Superior temporal gyrus (tissue), 1 donor: ENCODE measurements at regions not wholly inside any gene's neighbourhood (a gene's known extent, or its start where the extent isn't known, plus 50 kb on each side); places are given as distances from the start of the nearest gene placed in this dataset.
"Not testable (repeated sequence)": the region's sequence is repeated elsewhere in the genome, so short reads cannot be mapped to it uniquely, and the experiment has no call there.

ENCODE experiments used
- DNase-seq: peaks from one replicate; pipeline ENCODE4 v3.0.0-alpha.2; 2016; ENCODE audit errors: extremely low spot score

DNA sequence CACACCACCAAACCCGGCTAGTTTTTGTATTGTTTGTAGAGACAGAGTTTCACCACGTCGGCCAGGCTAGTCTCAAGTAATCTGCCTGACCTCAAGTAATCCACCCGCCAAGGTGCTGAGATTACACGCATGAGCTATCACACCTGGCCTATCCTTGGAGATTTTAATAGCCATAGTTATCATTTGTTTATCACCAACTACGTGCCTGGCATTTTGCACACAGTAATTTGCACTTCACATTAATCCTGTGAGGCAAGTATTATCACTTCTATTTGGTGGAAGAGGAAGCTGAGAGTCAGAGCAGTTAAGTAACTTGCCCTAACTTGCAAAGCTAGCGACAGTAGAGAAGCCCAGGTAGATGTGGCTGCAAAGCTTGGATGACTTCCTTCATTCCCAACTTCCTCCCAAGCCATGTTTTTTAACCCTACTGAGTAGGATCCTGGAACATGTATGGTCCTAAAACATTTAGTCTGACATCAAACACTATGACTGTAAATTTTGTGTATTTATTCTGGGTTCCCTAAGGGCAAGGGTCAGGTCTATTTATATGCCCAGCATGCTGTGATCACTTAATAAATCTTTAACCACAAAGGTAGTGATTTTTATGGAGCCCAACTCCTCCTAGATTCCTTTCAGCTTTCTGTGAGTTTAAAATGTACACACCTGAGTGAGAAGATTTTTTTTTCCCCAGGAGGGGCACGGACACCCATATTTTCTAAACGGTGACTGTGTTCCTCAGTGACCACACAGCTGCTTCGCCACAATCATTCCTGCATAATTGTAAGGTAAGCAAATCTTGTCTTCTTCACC lies 100.2 kb upstream of the RAI14 start:
- no peak for DNase-seq

DNA sequence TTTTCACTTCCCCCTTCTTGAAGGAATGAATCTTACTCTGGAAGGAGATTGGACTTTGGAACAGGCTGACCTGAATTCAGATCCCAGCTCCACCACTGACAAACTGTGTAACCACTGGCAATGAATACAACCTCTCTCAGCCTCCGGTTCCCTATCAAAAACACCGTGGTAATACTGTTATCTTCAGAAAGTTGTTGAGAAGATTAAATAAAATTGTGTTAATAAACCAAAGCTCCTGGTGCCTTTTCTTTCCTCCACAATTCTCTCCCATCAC lies 99.7 kb upstream of the RAI14 start:
- no peak for DNase-seq

- DNase-seq, result not testable (repeated sequence)
These were observed 94.5 kb upstream of the RAI14 start for GRCh38 chr5:34561581-34561980.

DNA sequence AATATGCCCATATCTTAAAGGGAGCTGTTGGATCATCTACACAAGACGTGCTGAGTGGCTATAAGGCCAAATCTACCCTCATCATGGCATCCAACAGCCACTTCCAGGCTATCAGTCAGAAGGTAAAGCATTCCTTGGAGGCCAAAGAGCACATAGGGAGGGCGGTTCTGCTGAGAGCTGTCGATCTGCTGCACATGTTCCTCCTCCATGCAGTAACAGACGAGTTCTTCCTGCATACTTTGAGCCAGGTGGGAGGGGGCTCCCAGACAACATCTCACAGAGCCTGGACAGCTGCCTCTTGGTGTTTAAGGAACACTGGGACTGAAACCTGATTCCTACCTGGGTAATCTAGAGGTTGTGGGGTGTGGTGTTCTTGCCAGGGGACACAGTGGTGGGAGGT lies 93.3 kb upstream of the RAI14 start:
- DNase-seq, result no peak

DNA sequence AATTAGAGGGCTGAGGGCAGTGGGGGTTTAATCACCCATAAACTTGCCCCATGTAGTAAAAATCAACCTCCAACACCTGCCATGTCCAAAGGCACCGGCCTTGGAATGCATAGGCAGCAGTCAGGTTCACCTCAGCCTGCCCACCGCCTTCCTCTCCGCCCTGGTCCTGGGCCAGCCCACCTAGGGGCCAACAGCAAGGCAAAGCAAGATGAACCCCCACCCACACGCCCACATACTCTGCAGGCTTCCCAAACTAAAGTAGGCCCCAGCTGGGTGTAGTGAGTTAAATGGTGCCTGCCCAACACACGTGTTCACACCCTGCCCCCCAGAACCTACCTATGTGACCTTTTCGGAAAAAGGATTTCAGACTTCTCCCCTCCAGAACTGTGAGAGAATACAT lies 92.9 kb upstream of the RAI14 start:
- no peak for DNase-seq

GRCh38 chr5:34563931-34564709 lies 92.0 kb upstream of the RAI14 start:
- DNase-seq, result no peak

DNA sequence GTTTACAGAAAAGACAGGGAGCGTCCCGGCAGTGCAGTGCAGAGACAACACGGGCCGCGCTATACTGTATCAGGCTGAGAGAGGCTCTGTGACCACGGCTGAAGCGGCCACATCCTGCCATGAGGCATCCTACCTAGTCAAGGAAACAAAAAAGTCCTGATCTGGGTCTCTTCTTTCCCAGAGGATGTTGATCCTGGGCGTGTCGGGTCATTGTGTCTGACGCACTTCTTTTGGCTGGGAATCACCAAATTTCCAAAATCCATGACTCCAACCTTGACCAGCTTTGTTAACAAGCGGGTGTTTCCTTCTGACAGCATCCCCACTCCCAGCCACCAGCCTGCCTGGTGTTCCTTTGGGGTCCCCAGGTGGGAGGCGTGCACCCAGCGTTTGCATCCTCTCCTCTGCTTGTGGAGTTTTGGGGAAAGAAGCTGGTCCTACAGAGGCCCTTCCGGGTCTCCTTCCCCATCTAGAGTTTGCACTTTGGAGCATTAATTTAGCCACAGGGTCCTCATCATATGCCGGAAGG lies 91.4 kb upstream of the RAI14 start:
- no peak for DNase-seq

DNA sequence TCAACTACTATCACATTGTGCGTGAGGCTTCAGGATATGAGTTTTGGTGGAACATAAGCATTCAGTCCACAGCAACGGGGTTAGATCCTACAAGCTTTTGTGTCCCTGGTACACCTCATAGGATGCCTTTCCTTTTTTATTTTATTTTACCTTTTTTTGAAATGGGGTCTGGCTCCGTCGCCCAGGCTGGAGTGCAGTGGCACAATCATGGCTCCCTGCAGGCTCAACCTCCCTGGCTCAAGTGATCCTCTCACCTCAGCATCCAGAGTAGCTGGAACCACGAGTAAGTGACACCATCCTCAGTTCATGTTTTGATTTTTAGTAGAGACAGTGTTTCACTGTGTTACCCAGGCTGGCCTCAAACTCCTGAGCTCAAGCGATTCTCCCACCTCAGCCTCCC lies 86.0 kb upstream of the RAI14 start:
- DNase-seq, result no peak

GRCh38 chr5:34570721-34571676 lies 85.1 kb upstream of the RAI14 start:
- no peak for DNase-seq

- DNase-seq, result no peak
These were observed 84.5 kb upstream of the RAI14 start for GRCh38 chr5:34571677-34572041.

DNA sequence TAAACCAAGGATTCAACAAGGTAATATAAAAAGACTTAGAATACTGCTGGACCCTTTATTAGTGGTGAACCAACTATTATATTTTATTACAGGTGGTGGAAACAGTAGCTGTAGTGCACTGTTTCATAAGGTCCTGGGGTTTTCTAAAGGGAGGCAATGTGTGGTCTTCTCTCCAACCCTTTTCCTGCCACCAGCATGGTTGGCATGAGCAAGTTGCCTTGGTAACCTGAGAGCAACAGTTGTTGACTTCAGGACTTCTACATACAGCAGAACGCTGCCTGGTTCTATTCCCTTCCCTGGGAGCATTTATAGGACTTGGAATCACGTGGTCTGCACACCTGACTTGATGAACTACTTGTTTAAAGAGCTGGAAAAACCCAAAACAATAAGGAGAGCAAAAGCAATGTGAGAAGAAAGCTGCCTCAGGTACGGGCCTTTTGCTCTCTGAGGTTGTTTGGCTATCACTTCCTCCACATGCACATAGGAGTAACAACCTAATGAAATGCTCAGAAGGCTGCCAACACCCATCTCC lies 81.1 kb upstream of the RAI14 start:
- DNase-seq, result no peak

DNA sequence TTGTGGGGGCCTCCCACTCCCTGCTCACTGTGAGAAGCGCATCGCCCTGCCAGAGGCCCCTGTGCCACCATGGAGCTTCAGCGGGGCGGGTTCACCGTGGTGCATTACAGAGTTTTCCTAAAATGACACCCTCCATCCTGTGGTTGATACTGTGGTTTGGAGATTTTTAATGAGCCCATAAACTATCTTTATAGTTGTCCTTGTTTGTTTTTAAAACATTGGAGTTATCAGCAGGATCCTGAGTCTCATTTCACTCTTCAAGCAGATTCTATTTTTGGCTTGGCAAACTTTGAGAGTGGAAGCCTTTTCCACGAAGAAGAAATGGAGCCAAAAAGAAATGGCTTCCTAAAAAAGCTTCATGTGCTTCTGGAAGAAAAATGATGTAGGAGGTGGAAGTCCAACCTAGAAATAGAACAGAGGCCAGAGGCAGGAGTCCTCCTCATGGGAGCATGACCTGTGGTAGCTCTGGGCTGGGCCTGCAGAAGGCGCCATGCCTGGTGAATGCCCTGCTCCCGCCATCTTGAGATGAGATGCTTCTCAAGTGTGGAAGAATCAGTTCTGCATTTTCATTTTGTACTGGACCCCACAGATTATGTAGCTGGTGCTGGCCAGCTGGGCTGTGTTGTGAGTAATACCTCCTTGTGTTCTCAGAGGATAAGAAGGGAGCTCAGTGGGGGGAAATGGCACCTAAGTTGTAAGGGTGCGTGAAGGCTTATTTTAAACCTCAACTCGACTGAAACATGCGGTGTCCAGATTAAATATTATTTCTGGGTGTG lies 79.0 kb upstream of the RAI14 start:
- no peak for DNase-seq

GRCh38 chr5:34578962-34579361 lies 77.2 kb upstream of the RAI14 start:
- DNase-seq, result no peak

- DNase-seq, result no peak
These were observed 75.1 kb upstream of the RAI14 start for GRCh38 chr5:34580983-34581382.

- DNase-seq, result no peak
These were observed 73.8 kb upstream of the RAI14 start for GRCh38 chr5:34582371-34582770.

DNA sequence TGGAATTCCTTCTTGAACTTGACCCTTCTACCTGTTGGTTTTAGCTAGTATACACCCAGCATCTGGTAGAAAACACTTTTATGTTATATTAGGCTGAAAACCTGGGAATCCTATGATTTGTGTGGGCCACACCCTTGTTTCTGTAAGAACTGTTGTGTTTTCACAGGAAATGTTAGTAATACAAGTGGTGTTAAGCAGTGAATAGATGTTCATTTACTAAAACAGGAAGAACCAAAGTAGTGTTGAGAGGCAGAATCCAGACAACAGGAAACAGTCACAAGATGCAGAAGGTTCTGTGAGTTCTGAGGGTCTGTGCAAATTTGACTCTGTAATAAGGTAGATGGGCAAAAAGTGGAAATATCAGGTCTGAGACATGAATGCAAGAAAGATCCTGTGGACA lies 73.0 kb upstream of the RAI14 start:
- no peak for DNase-seq

DNA sequence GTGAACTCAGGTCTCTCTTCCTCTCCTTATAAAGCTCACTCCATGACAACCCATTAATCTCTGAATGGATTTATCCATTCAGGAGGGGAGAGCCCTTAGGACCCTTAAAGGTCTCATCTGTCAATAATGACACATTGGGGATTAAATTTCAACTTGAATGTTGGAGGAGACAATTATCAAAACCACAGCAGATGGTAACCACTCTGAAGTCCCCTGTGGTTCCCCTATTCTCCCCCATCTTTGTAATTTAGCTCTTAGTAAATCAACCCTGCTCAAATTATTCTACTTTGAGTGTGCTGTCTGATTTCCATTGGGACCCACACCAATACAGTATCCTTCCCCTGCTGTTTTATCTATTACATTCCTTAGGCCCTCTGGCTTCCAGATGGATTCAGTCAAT lies 72.0 kb upstream of the RAI14 start:
- DNase-seq, result no peak

DNA sequence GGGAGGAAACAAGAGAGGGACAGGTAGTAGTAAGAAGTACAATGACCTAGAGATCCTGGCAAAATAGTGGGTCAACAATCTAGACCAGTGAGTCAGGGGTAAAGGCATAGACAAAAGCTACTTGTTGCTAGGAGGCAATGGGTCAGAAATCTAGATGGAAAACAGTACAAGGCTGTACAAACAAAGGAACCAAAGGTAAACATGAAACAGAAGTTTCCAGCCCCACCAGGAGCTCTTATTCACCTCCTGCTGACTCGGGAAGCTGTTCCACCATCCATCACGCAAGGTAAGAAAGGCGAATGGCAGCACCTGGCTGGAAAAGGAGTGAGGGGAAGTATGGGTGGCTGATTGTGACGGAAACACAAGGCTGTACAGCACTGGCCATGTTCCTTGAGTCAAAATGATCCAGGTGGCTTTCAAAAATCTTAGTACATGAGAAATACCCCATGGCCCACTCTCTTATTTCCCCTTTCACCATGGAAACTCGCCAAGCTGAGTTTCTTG lies 70.5 kb upstream of the RAI14 start:
- no peak for DNase-seq

GRCh38 chr5:34586117-34586885 lies 69.8 kb upstream of the RAI14 start:
- no peak for DNase-seq
